PC-3 (cell line): ENCODE measurements at regions not wholly inside any gene's neighbourhood (a gene's known extent, or its start where the extent isn't known, plus 50 kb on each side); places are given as distances from the start of the nearest gene placed in this dataset.

Source experiments
- ATAC-seq: fragments of 200-7000 bp; cut with Tn5 transposase; 2 replicates; pipeline ENCODE4 v1.9.1; 2020; ENCODE audit warnings: mild to moderate bottlenecking, moderate library complexity
- BruUV-seq: library from RNA; stranded (reverse); fragments of 400-500 nt; replicated peaks from 2 replicates; lab custom pipeline; 2021; lab: Mats Ljungman, UMichigan
- CTCF ChIA-PET: fragments of 300-600 bp; sonication (Branson Sonifier 250); formaldehyde crosslinking; loops from one replicate; lab custom pipeline; 2022; ENCODE audit warnings: antibody characterized with exemption; lab: Charles Lee
- POLR2A ChIA-PET: fragments of 300-600 bp; sonication (Branson Sonifier 250); formaldehyde crosslinking; loops from one replicate; lab custom pipeline; 2022; ENCODE audit warnings: antibody characterized with exemption; ENCODE audit not compliant: unreplicated experiment; lab: Charles Lee
- DNase-seq: peaks from one replicate; pipeline ENCODE4 v3.0.0-alpha.2; 2015
- H2AFZ ChIP-seq: fragments of 300-600 bp; sonication (generic); 2 replicates; pipeline ENCODE4 v1.6.0; 2016; ENCODE audit warnings: antibody characterized with exemption, low read length
- H3F3A ChIP-seq: fragments of 300-600 bp; sonication (generic); one replicate; pipeline ENCODE4 v1.6.0; 2017; ENCODE audit warnings: antibody characterized with exemption, low read length, control low read depth, mild to moderate bottlenecking; ENCODE audit not compliant: unreplicated experiment
- H3K27ac ChIP-seq: fragments of 300-600 bp; sonication (generic); 2 replicates; pipeline ENCODE4 v1.5.1; 2016; ENCODE audit warnings: mild to moderate bottlenecking, low read length
- H3K27me3 ChIP-seq: fragments of 300-600 bp; sonication (generic); 2 replicates; pipeline ENCODE4 v1.6.1; 2016; ENCODE audit warnings: low read length, mixed read lengths
- H3K36me3 ChIP-seq: fragments of 300-600 bp; sonication (generic); 2 replicates; pipeline ENCODE4 v1.6.1; 2016; ENCODE audit warnings: low read depth, mixed run types, low read length, mixed read lengths
- H3K4me1 ChIP-seq: fragments of 300-600 bp; sonication (generic); 2 replicates; pipeline ENCODE4 v1.5.1; 2016; ENCODE audit warnings: low read length; ENCODE audit not compliant: insufficient read depth
- H3K4me2 ChIP-seq: fragments of 300-600 bp; sonication (generic); 2 replicates; pipeline ENCODE4 v1.6.0; 2016; ENCODE audit warnings: low read length
- H3K4me3 ChIP-seq: fragments of 300-600 bp; sonication (generic); 2 replicates; pipeline ENCODE4 v1.5.1; 2016; ENCODE audit warnings: mild to moderate bottlenecking, low read length, mixed read lengths
- H3K79me2 ChIP-seq: fragments of 300-600 bp; sonication (generic); 2 replicates; pipeline ENCODE4 v1.6.1; 2017; ENCODE audit warnings: low read length, mixed read lengths
- H3K9ac ChIP-seq: fragments of 300-600 bp; sonication (generic); 2 replicates; pipeline ENCODE4 v1.6.0; 2016; ENCODE audit warnings: mild to moderate bottlenecking, low read length
- H3K9me2 ChIP-seq: fragments of 300-600 bp; sonication (generic); replicated peaks from 2 replicates; pipeline ENCODE4 v1.6.1; 2016; ENCODE audit warnings: mixed run types, low read length, mixed read lengths
- H3K9me3 ChIP-seq: fragments of 300-600 bp; sonication (generic); 2 replicates; pipeline ENCODE4 v1.6.1; 2016; ENCODE audit warnings: low read length, mixed read lengths
- H4K20me1 ChIP-seq: fragments of 300-600 bp; sonication (generic); 2 replicates; pipeline ENCODE4 v1.6.1; 2016; ENCODE audit warnings: low read length, mixed read lengths
- CTCF ChIP-seq: fragments of 300-600 bp; sonication (generic); conservative IDR thresholded peaks from 2 replicates; pipeline ENCODE4 v1.5.1; 2017; ENCODE audit warnings: antibody characterized with exemption, low read depth, mild to moderate bottlenecking, low read length
- EZH2 ChIP-seq: fragments of 300-600 bp; sonication (generic); IDR thresholded peaks from one replicate; pipeline ENCODE4 v1.6.1; 2017; ENCODE audit warnings: antibody characterized with exemption, mild to moderate bottlenecking, low read length; ENCODE audit not compliant: unreplicated experiment
- EZH2phosphoT487 ChIP-seq: fragments of 300-600 bp; sonication (generic); IDR thresholded peaks from 2 replicates; pipeline ENCODE4 v1.6.1; 2018; ENCODE audit warnings: mild to moderate bottlenecking, antibody characterized with exemption, low read length, borderline replicate concordance
- intact Hi-C: fragments of 100-400 bp; cut with micrococcal nuclease; formaldehyde crosslinking; loops from 2 replicates; pipeline ENCODE4 v1.9.0; 2023

GRCh38 chr14:27389402-27389801, 791.6 kb upstream of the NOVA1 start:
- no peaks in the 10 kb centered on the region for H3K9me3 ChIP-seq
- H3K4me3 ChIP-seq: no peak overlapping the region
- H3K4me2 ChIP-seq: no peak overlapping the region
- H4K20me1 ChIP-seq: no peaks in the 10 kb centered on the region
- no peaks in the 10 kb centered on the region for H3F3A ChIP-seq
- POLR2A ChIA-PET: no interaction called here
- no peaks in the 10 kb centered on the region for H3K36me3 ChIP-seq
- intact Hi-C loops: no loop called here
- CTCF ChIA-PET: no interaction called here
- H3K79me2 ChIP-seq: no peaks in the 10 kb centered on the region
- ATAC-seq (no peak), DNase-seq (no peak)
- H3K27me3 ChIP-seq: no peaks in the 10 kb centered on the region
- peaks cover 4% of the 10 kb centered on the region; the same call in 1 of the 2 replicates for H3K4me1 ChIP-seq
- TF ChIP-seq EZH2 (no peak), CTCF (no peak), EZH2phosphoT487 (no peak)
- no peaks in the 10 kb centered on the region for H3K9me2 ChIP-seq
- no peak overlapping the region for H3K9ac ChIP-seq
- H3K27ac ChIP-seq: no peak overlapping the region
- no peak overlapping the region for H2AFZ ChIP-seq
- no TSS peak for BruUV-seq

- H3K9me2 ChIP-seq: no peaks in the 10 kb centered on the region
Measured at GRCh38 chr14:27390155-27390554, 792.3 kb upstream of the NOVA1 start.

More at GRCh38 chr14:27390155-27390554, 792.3 kb upstream of the NOVA1 start:
- DNase-seq: no peak
- ChIA-PET POLR2A (no interaction called here), CTCF (no interaction called here)
- H3F3A ChIP-seq: no peaks in the 10 kb centered on the region
- no peak overlapping the region for H3K4me3 ChIP-seq
- no peaks in the 10 kb centered on the region for H3K9me3 ChIP-seq
- BruUV-seq: no TSS peak
- no peaks in the 10 kb centered on the region for H3K27me3 ChIP-seq
- peaks cover 4% of the 10 kb centered on the region; the same call in 1 of the 2 replicates for H3K4me1 ChIP-seq
- ATAC-seq: no peak
- H3K27ac ChIP-seq: no peak overlapping the region
- H3K9ac ChIP-seq: no peak overlapping the region
- no peaks in the 10 kb centered on the region for H3K36me3 ChIP-seq
- no peak for TF ChIP-seq EZH2phosphoT487
- no peak for TF ChIP-seq EZH2
- TF ChIP-seq CTCF: no peak
- H3K79me2 ChIP-seq: no peaks in the 10 kb centered on the region
- H4K20me1 ChIP-seq: no peaks in the 10 kb centered on the region
- intact Hi-C loops: no loop called here
- no peak overlapping the region for H2AFZ ChIP-seq
- H3K4me2 ChIP-seq: no peak overlapping the region
